Upper lobe of left lung (tissue), 4 donors: ENCODE measurements at regions not wholly inside any gene's neighbourhood (a gene's known extent, or its start where the extent isn't known, plus 50 kb on each side); places are given as distances from the start of the nearest gene placed in this dataset.

ENCODE experiments used
- CTCF ChIP-seq, 6 experiments: fragments of 450-650 bp in 4 of 6; fragments of 200-600 bp in 2 of 6; sonication (generic) in 2 of 6; IDR thresholded peaks; one replicate each; pipeline ENCODE4 v1.5.1; 2016 to 2019; ENCODE audit warnings: antibody characterized with exemption in 6 of 6
- POLR2A ChIP-seq, 4 donors: fragments of 450-650 bp; IDR thresholded peaks; one replicate each; pipeline ENCODE4 v1.5.1; 2016 to 2017; ENCODE audit warnings: antibody characterized with exemption in 4 of 4, mild to moderate bottlenecking in 2 of 4
- POLR2AphosphoS5 ChIP-seq, 2 donors: sonication (generic); formaldehyde crosslinking; IDR thresholded peaks; one replicate each; pipeline ENCODE4 v1.5.1; 2017; ENCODE audit warnings: antibody characterized with exemption in 2 of 2

GRCh38 chr15:98525661-98526001, 122.7 kb upstream of the IGF1R start:
- TF ChIP-seq CTCF (IDR thresholded peaks at IDR 0.05) (no peak), POLR2A (IDR thresholded peaks at IDR 0.05) (no peak), POLR2AphosphoS5 (IDR thresholded peaks at IDR 0.05) (no peak)
